ENCODE measurements at regions not wholly inside any gene's neighbourhood (a gene's known extent, or its start where the extent isn't known, plus 50 kb on each side); places are given as distances from the start of the nearest gene placed in this dataset.

DNA sequence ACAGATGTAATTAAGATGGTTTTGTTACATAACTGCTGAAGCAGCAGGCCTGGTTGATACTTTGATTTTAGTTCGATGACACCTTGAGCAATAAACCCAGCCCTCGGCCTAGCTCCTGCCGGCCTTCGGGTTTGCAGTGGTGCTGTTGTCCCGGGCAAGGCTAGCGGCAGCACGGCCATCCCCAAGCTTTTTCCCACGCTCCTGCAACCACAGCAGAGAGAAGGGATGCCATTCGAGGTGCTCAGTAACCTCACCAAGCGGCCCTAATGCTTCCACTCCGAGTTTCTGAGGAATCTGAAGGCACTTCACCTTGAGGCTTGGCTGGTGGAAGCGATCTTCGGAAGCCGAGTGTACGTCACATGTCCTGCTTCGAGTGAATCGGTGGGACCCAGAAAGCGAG, 182.1 kb downstream of the NAF1 start:
- peaks cover 0 to 5% (median 0%) of the 10 kb centered on the region in 9 donors for H3K27me3 ChIP-seq
- intact Hi-C loops (cut with DNase I): no loop called here
- no peak overlapping the region for H3K4me3 ChIP-seq
- peaks cover 0 to 6% (median 0%) of the 10 kb centered on the region in 12 donors for H3K9me3 ChIP-seq
- 86 to 95% (median 89%) methylated on average over 15 to 18 of the region's 18 CpGs for WGBS, 4 donors
- no peaks in the 10 kb centered on the region for H3K36me3 ChIP-seq
- DNase-seq (no peak), ATAC-seq (no peak)
- no peaks in the 10 kb centered on the region for H3K4me1 ChIP-seq
- TF ChIP-seq, protein P1, sequence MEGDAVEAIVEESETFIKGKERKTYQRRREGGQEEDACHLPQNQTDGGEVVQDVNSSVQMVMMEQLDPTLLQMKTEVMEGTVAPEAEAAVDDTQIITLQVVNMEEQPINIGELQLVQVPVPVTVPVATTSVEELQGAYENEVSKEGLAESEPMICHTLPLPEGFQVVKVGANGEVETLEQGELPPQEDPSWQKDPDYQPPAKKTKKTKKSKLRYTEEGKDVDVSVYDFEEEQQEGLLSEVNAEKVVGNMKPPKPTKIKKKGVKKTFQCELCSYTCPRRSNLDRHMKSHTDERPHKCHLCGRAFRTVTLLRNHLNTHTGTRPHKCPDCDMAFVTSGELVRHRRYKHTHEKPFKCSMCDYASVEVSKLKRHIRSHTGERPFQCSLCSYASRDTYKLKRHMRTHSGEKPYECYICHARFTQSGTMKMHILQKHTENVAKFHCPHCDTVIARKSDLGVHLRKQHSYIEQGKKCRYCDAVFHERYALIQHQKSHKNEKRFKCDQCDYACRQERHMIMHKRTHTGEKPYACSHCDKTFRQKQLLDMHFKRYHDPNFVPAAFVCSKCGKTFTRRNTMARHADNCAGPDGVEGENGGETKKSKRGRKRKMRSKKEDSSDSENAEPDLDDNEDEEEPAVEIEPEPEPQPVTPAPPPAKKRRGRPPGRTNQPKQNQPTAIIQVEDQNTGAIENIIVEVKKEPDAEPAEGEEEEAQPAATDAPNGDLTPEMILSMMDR (IDR thresholded peaks at IDR 0.05): no peak
- TF ChIP-seq POLR2A (IDR thresholded peaks at IDR 0.05): no peak
- H3K27ac ChIP-seq: no peak overlapping the region

DNA sequence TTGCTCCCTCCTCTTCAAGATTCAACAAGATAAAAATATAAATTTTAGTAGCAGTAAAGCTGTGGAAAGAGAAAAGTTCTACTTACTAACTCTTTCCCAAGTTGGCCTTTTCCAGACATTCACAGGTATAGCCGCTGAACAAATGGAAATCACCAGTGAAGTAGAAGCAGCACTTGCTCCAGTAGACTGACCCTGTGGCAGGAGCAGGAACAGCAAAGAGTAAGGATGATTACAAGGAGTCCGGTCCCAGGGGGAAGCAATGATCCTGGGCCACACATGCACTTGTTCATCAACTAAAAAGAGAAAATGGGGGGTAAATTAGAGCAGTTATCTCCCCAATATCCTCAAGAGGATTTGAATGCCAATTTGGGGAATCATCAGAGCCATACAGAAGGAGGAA, 184.9 kb downstream of the NAF1 start:
- no peaks in the 10 kb centered on the region for H3K27me3 ChIP-seq
- no peak overlapping the region for H3K27ac ChIP-seq
- H3K9me3 ChIP-seq: peaks cover 0 to 6% (median 0%) of the 10 kb centered on the region in 12 donors
- TF ChIP-seq, protein P1 (IDR thresholded peaks at IDR 0.05): no peak
- TF ChIP-seq POLR2A (IDR thresholded peaks at IDR 0.05): no peak
- no peak for ATAC-seq
- 87 to 90% (median 89%) methylated on average over 2 of the region's 2 CpGs for WGBS, 4 donors
- no peak for DNase-seq
- no peaks in the 10 kb centered on the region for H3K36me3 ChIP-seq
- no peaks in the 10 kb centered on the region for H3K4me1 ChIP-seq
- no peak overlapping the region for H3K4me3 ChIP-seq
- intact Hi-C loops (cut with DNase I): no loop called here

DNA sequence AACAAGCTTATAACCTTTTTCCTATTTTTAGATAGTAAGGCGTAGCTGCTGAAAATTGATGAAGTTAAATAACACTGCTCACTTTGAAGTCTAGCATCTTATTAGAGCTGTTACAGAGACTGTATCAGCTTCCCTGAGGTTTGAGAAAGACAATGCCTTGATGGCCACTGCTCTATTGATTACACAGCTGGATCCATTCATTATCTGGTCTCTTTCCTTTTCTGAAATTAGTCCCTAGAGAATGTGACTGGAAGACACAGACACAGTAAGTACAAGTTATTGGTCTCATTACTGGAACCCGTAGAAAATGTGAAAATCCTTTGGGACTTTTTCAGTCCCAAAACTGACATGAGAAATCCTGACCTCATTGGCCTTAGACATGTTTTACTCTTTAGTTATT, 188.3 kb downstream of the NAF1 start:
- no peak overlapping the region for H3K27ac ChIP-seq
- no peak for DNase-seq
- H3K27me3 ChIP-seq: no peaks in the 10 kb centered on the region
- ATAC-seq: no peak
- H3K36me3 ChIP-seq: no peaks in the 10 kb centered on the region
- TF ChIP-seq, protein P1 (IDR thresholded peaks at IDR 0.05): no peak
- no peak for TF ChIP-seq POLR2A (IDR thresholded peaks at IDR 0.05)
- intact Hi-C loops (cut with DNase I): no loop called here
- H3K4me3 ChIP-seq: no peak overlapping the region
- 65 to 76% (median 71%) methylated on average over 2 of the region's 2 CpGs for WGBS, 4 donors
- peaks cover 0 to 6% (median 0%) of the 10 kb centered on the region in 12 donors for H3K9me3 ChIP-seq
- no peaks in the 10 kb centered on the region for H3K4me1 ChIP-seq

DNA sequence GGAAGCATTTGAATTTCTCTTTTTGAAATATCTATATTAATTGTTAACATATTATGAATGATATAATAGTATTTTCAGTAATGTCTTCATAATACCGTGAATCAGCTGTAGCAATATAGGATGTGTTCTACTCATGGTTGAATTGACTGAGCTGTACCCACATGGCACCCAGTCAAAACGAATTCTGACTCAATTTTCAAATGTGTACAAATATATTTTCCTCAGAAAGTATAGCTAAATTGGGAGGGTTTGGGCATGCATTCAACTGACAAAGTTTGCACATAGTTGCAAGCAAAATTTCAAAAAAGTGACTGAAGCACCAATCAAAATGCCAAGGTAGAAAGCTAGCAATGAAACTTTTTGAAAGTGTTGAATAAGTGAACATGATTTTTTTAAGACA, 188.9 kb downstream of the NAF1 start:
- no peak for ATAC-seq

More for the DNA sequence above, 188.9 kb downstream of the NAF1 start:
- TF ChIP-seq POLR2A (IDR thresholded peaks at IDR 0.05): no peak
- TF ChIP-seq, protein P1 (IDR thresholded peaks at IDR 0.05): no peak
- peaks cover 0 to 5% (median 0%) of the 10 kb centered on the region in 12 donors for H3K9me3 ChIP-seq
- H3K4me3 ChIP-seq: no peak overlapping the region
- intact Hi-C loops (cut with DNase I): no loop called here
- H3K27me3 ChIP-seq: no peaks in the 10 kb centered on the region
- no peaks in the 10 kb centered on the region for H3K36me3 ChIP-seq
- no peak overlapping the region for H3K27ac ChIP-seq
- no peak for DNase-seq
- WGBS, 4 donors: 60 to 67% (median 65%) methylated on average over 2 of the region's 2 CpGs
- no peaks in the 10 kb centered on the region for H3K4me1 ChIP-seq
